ENCODE measurements at regions not wholly inside any gene's neighbourhood (a gene's known extent, or its start where the extent isn't known, plus 50 kb on each side); places are given as distances from the start of the nearest gene placed in this dataset.

DNA sequence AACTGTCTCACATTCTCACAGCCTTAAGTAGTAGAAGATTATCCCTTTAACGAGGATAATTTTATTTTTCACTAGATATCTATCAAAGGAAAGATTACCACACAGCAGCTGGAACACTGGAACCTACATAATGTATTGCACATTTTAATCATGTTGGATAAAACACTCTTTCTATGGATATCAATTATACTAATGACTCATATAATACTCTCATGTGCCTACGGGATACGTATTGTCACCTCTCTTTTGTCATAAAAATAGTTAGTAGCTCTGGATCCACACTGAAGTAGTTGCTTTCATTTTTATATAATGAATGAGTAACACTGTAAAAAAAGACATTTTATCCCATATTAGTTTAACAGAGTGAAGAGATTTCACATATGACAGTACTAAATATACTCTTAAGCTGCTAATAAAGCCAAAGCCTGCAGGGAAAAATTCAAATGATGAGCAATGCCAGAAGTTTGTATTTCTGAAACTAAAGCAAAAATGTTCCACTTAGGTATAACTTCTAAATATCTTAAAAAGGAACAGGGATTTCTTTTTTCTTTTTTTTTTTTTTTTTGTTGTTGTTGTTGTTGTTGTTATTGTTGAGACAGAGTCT is 408.7 kb upstream of the PKN2 start:
- no peak for DNase-seq

DNA sequence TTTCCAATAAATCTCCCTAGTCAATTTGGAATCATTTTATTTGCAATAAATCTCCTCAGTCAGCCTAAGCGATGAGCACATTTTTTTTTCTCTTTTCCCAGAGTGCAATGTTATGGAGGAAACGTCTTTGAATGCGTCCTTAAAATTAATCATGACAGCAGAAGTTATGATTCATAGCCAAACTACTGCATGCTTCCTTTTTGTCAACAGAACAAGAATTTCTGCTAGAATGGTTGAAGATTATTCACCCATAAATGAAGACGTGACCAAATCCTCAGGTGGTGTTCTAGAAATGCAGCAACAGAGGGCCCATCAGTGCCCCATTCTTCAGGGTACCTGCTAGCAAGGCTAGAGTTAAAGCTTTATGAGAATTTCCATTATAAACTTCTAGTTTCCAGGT is 407.9 kb upstream of the PKN2 start:
- DNase-seq: no peak

DNA sequence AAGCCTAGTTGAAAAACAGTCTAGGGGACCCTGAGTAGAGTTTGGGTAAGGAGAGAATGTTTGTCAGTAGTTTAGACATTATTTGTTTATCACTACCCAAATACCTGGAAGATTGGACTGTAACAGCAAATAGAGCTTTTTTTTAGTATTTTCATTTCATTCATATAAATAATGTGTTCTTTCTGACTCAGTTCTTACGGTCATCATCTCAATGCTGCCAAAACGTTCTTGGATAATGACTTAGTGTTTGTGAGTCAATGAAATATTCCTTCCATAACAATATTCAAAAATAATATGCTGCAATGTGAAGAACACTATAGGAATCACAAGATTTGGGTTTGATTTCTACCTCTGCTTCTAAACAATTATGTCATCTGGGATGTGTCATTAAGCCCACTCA is 400.0 kb upstream of the PKN2 start:
- no peak for DNase-seq

DNA sequence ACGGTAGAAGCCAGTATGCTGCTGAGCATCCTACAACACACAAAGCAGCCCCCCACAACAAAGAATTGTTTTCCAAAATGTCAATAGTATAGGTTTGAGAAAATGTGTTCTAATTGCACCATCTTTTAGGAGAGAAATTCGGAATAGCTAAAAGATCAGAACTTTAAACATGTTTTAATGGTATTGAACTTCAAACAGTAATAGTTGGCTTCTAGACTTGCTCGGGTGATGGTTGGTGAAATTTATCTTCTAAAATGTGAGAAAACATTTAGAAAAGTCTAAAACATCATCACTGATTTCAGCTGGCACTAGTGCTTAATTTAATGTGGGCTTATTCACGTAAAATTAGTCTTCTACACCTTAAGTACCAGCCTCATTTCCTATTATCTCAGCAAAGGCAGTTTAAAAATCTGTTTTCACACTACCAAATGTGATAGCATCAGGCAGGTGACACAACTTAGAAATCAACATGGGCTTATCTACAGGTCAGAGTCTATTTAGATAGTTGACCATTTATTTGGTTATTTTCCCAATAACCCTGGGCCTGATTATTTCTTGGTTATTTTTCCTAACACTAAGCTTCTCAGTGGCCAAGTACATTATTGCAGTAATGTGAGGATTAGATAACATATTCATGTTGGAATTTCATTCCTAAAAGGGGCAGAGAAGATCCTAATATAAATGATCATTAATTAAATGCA is 399.3 kb upstream of the PKN2 start:
- DNase-seq: no peak

DNA sequence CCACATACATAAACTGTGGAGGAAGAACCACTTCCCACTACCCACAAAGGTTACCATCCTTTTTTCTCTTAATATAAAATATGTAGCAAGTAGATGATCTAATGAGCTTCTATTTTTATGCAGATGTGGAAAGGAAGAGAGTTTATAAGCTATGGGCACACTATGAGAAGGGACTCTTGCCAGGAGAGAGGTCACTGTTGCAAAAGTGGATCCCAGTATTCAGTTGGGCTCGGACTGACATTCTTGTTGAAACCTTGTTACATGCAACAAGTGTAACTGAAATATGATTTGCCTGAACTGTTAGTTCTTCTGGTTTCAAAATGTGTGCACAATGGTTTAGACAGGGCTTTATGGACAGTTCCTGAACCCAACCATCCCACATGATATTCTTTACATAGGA is 397.4 kb upstream of the PKN2 start:
- no peak for DNase-seq

DNA sequence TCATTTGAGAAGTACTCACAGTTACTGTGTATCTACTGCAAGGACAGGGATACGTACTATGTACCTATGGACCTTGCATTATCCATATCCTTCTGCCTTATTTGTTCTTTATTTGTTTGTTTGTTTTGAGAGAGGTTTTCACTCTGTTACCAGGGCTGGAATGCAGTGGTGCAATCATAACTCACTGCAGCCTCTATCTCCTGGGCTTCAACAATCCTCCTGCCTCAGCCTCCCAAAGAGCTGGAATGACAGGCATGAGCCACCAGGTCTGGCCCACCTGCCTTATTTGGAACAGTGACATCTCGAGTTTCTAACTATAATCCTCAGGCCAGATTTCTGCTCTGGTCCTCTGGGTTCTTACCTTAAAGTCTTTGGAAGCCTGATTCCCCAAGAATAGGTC is 395.5 kb upstream of the PKN2 start:
- no peak for DNase-seq

DNA sequence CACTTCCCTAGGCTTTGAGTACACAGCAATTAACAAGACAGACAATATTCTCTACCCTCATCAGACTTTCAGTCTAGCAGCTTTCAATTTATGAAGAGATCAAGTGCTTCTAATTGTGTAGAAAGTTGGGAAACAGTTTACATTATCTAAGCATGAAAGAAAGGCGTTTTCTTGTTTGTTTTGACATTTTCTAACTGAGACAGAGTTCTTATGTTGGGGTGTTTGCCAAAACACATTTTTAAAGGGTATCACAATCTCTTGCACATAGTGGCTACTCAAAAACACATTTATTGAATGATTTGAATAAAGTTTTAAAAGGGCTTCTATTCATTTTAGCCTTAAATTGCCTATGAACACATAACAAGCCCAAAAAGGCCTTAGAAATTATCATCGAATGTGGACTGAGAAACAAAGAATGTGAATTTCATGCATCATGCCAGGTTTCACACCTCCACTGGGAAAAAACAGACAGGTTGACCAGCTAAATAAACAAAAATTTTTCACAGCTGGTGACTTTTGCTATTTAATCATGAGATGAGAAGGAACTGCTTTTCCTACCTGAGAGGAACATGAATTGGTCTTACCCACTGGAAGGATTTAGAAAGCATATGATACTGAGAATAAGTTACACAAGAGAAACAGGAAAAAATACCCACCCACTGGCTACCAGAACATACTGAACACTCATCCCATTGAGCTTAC is 394.5 kb upstream of the PKN2 start:
- no peak for DNase-seq

DNA sequence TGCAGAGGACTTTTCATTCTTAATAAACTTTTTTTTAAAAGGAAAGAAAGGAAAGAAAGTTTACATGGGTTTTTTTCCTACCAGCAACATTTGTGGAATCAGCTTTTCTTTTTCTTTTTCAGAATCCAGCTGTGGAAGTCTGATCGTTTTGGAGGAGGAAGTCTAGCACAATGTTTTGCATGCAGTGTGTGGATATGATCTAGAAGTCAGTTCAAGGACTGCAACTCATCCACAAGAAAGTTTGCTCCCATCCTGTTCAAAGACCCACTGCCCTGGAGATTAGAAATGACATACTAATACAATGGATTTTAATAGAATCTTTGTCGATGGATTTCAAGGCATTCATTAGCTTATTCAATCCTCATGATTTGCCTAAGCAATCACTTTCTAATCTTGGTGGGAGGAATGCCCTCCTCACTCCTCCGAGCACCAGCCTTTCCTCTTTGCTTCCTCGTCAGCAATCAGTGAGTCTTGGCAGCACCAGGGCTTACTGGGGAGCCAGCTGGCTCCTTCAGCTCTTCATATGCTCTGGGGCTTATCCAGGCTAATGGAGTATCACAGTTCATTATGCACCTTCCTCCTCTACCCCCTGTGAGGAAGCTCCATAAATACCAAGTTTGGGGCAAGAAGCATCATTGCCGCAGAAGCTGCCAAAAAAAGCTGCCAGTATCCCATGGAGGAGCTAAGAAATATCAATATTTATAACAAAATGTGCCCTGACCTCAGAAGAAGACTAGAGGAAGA is 392.3 kb upstream of the PKN2 start:
- DNase-seq: no peak

DNA sequence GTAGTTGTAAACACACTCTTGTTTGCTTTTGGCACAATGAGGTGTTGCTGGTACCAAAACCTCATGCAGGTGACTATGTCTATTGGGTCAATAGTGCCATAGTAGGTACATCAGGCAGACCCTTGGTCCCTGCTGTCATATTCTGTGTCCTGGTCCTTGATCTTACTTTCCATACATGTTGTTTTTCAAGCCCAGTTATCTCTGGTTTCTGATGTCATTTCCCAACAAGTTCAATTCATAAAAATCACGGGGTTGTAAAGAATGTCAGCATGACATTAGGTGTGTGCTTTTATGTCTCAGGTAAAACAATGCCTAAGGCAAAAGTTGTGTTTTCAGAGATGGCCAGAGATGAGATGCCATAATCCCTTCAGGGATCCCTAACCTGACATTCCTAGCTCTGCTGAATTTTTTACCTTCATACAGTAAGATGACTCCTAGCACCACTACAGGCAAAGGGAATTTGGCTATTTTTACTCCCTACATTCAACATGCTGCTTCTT is 390.3 kb upstream of the PKN2 start:
- DNase-seq: no peak

DNA sequence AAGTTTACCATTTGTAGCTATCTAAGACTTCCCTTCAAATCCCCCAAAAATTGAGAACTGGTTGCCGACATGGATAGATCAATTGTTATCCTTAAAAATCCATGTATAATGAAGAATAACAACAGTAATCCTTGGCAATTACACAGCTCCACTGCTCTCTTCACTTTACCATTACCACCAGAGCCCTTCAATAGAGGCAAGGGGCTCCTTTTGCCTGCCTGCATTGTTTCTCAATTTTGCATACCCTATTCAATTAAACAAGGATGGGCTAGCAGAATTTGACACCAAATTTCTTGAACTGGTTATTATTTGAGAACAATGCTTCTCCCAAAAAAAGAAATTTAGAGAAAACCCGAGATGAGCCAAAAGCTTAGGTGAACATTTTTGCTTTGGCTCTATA is 387.8 kb upstream of the PKN2 start:
- DNase-seq: no peak

DNA sequence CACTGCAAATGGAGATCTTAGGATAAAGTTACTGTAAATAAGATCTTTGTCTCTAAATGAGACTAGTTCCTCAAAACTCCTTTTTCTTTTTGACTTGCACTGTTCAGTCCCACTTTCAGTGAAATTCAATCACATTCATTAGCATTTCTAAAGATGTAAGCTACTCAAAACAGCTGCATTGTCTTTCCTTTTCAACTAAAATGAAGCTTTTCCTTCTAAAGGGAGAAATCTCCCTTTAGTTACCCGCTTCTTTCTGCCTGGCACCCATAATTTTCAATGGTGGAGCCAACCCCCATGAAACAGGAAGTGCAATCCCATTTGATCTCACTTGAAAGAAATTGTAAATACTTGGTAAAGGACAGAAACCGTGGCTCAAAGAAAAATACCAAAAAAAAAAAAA is 387.4 kb upstream of the PKN2 start:
- DNase-seq: no peak

DNA sequence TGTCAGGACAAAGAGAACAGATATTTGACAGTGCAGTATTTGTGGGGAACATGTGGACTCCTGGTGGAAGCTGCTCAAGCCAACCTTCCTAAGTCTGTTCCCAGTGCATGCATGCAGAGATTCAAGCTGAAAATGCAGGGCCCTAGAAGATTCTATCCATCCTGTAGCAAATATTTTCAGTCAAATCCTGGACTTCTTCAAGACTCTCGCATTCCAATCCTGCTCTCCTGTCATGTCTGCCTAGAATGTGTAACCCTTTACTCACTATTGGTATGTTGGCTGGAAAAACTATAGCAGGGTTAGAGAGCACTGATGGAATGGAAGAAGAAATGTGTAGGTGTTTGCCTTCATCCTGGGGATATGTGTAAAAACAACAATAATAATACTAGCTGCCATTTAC is 385.6 kb upstream of the PKN2 start:
- DNase-seq: no peak

DNA sequence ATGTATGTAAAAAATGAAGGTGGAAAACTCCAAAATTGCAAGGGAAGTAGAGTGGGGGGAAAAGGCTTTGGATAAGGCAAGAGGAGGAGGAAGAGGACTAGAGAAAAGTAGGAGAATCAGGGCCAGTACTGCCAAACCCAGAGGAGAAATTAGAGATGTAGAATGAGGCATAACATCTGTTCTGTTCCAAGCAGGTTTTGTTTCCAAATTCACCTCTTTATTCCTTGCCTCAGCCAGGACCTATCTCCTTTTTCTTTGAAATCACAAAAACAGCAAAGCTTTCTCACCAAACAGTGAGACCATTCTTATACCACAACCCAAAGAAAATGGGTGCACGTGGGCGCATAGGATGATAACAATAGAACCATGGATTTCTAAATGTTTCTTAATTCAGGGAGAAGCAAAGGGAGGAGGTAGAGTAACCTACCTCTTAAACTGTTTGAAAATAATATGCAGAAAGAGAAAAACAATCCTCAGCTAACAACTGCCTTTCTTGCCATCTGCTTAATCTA is 383.3 kb upstream of the PKN2 start:
- no peak for DNase-seq

DNA sequence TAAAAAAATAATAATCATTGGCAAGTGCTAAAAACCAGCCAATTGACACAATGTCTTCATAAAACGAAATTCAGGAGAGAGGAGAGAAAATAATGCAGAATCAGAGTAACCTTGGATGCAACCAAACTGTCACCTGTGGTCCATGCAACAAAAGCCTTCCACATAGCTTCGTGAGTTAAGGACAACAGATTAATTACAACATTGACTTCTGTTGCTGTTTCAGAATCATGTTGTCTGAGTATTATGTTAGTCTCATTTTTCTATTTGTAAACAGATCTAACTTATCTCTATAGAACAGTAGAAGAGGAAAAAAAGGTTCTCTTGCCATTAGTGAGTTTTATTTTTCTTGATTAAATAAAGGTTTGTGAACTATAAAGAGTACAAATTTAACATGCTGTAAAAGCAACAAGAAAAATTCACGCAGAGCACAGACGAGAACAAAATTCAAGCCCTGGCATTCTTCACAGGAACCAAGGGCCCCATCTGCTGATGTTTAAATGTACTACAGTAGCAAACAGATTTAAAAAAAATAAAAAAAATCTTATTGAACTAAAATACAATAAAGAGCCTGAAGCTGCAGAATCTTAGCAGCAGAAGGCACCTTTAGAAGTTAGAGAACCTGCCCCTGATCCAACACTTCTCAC is 381.1 kb upstream of the PKN2 start:
- DNase-seq: no peak

DNA sequence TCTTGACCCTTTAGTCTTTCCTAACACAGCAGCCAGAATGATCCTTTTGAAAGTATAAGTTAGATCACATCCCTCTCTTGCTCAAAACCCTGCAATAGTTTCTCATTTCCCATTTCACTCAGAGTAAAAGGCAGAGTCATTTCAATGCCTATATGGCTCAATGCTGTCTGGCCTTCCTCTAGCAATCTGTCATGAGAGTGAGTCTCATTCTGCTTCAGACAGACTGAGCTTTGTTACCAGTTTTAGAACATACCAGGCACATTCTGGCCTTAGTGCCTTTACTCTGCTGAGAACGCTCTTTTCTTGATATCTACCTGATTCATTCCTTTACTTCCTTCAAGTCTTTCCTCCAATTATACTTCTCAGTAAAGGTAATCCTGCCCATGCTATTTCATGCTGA is 372.8 kb upstream of the PKN2 start:
- DNase-seq: no peak

DNA sequence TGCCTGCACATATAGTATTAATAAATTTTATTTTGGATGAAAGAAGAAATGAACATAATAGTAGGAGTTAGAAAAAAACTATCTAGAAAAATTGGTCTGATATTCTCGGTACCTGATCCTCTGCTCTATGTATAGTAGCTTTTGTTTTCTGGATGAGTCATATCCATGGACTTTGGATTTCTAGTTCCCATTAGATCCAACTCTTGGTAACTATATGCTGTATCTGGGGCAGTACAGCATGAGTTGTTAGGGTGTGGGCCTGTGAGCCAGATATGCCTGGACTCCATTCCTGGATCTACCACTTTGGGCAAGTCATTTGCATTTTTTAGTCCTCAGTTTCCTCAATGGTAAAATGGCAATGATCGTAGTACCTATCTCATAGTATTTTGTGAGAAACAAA is 372.2 kb upstream of the PKN2 start:
- no peak for DNase-seq

DNA sequence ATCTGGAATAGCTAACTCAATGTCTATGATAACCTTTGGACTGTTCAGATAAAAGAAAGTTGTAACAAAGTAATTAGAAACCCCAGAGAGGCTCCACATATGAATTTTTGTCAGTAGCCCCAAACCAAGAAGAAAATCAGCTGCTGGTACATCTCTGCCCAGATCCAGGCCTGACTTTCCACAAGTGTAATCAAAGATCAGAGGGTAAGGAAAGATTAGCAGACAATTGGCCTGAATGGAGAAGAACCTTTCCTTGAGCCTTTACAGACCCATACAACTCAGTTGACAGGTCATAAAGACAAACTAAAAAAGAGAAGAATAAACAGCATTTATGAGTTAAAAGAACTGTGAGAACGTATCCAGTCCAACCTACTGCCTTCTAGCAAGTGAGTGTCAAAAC is 366.7 kb upstream of the PKN2 start:
- DNase-seq: no peak

DNA sequence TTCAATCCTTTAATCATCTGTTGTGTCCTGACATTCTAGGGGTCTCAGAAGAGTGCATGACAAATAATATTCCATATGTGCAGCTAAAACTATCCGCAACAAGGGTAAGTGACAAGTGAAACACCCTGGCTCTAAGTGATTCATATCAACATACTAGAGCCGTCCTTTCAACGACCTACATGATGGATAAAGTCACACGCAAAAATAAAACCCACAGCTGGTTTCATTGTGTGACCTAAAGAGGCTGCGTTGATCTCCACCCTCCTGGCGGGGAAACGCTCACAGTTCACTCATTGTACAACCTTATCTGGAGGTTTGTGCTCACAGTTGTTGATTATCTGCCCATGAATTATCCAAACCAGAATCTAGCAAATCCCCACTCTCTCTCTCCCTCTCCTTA is 365.3 kb upstream of the PKN2 start:
- DNase-seq: no peak

DNA sequence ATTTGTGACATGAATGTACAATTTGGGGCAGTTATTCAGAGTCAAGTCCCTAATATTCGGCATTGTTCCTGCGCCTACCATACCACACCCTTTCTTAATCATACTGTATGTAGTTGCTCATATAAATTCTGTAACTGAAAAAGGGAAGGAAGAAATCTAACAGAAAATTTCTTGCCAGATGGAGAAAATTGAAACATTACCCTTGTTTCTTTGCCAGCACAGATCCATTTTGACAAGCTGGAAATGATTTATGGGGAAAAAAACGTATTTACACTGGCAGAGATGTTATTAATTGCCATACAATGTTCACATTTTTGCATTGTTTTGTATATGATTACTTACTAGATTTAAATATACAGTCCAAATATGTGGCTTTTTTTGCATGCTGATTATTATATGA is 363.8 kb upstream of the PKN2 start:
- DNase-seq: no peak

DNA sequence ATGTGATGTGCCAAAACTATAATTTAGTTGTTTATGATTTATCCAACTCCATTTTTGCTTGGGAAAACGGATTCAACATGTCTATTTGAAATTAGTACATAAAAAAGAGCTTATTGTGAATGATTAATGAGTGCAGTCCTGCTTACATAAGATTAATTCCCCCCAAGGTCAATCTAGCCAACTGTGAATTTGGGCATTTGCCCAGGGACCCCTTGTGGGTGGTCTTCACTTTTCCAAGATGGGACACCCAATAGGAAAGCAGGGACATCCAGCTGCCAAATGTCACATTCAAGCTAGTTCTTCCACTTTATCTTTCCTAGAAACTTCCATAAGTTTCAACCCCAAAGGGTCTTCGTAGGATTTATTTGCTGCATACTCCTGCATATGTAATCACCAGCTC is 362.4 kb upstream of the PKN2 start:
- no peak for DNase-seq

DNA sequence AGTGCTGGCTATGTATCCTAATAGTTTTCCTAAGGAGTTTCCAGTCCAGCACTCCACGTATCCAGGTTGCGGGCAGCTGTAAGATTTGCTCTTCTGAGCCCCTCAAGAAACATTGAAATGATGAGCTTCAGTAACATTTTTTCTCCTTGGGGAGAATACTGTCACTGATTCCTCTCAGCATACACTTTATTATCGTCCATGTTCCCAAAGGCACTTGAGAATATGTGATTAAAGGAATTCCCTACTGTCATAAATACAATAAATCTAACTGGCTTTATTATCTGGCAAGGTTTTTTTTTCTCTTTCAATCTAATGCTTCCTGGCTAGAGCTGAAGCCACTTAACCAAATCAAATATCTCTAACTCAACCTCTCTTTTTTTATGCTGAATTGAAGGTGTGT is 359.2 kb upstream of the PKN2 start:
- DNase-seq: no peak

DNA sequence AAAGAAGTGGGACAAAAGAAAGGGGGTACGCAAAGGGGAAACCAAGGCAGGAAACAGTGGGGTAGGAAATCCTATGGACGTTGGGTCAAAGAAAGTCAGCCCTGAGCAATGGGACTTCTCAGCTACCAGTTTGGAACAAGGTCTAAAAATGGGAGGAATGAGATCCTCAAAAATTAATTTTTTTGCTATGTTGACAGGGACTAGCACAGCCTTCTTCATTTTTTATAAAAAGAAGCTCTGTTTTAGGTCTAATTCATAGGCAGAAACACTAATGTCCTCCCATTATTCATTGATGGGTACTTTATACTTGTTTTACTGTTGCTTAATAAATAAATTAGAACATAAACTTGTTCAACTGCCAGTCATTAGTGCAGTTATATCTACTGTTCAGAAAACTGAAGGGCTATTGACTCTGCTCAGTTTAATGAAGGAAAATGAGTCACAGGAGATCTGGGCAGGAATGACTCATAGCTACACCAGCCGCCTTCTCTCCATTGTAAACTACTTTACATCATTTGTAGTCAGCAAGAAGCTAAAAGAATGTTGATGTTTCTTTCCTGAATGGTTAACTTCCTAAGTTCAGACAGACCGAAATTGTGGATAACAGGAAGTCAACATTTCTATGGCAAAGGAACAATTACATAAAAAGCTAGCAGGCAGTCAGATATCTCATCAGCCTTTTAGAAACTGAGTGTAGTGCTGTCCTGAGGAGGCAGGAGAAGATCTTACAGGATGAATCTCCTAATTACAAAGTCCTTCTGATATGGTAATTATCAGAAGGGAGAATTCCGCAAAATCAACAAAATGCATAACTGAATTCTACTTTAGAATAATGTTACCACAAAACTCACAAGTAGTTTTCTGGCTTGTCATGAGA is 356.4 kb upstream of the PKN2 start:
- no peak for DNase-seq

Data from NCI-H2227 treated with DMSO at 0.1 percent for 48 hours (cell line).